GM21723 (cell line): ENCODE measurements at regions not wholly inside any gene's neighbourhood (a gene's known extent, or its start where the extent isn't known, plus 50 kb on each side); places are given as distances from the start of the nearest gene placed in this dataset.
"Not testable (repeated sequence)": the region's sequence is repeated elsewhere in the genome, so short reads cannot be mapped to it uniquely, and the experiment has no call there.

ENCODE experiments used
- ATAC-seq: cut with Tn5 transposase; IDR thresholded peaks from one replicate; pipeline ENCODE4 v1.9.1; 2021; ENCODE audit warnings: mild to moderate bottlenecking, moderate library complexity; ENCODE audit not compliant: unreplicated experiment

GRCh38 chr3:94314218-94314883, 251.5 kb downstream of the NSUN3 start:
- ATAC-seq, result no peak

- no peak for ATAC-seq
Measured at GRCh38 chr3:94317017-94317416, 254.2 kb downstream of the NSUN3 start.

DNA sequence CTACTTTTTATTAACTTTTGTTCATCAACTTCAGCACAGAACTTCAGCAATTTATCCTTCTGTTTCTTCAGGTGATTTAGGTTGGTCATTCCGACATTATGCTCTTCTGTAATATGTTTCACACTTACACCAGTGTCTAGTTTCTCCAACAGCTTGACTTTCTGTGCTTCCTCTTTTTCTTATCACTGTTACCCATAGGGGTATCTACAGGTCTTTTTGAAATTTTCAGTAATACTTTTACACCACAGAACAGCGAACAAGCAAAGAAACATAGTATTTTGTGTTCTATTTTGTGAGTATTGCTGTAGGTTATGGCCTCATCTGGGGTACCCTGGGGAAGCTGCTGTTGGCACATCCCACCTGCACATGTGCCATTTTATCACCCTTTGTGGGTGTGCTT, 260.7 kb downstream of the NSUN3 start:
- no peak for ATAC-seq

- no peak for ATAC-seq
Measured at GRCh38 chr3:94331831-94332230, 269.0 kb downstream of the NSUN3 start.

DNA sequence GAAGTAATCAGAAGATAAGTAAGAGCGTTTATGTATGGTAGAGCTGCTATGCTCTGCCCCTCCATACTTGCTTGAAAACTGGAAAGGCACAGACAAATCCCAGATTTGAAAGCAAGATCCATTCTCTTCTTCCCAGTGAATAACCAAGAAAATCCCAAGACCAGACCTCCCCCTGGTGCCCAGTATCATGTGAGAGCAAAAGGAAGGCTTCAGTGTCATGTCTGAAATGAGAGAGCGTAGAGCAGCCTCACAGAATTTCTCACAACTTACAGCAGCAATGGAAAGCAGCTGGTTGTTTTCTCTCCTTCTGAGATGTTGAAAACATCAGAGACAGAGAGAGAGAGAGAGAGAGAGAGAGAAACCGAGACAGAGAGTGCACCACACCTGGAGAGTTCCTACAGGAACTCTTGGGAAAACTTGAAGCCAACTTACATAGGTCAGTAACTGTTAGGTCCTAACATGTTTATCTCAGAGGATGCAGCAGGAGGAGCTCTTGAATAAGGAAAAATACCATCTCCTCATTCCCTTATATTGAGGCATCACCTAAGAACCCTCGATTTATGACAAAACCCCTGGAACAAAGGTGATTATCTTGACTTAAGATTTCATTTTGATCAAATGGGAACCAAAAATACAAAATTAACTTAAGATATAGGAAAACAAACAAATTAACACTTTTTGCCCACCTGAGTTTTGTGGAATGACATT, 273.3 kb downstream of the NSUN3 start:
- ATAC-seq, result no peak

DNA sequence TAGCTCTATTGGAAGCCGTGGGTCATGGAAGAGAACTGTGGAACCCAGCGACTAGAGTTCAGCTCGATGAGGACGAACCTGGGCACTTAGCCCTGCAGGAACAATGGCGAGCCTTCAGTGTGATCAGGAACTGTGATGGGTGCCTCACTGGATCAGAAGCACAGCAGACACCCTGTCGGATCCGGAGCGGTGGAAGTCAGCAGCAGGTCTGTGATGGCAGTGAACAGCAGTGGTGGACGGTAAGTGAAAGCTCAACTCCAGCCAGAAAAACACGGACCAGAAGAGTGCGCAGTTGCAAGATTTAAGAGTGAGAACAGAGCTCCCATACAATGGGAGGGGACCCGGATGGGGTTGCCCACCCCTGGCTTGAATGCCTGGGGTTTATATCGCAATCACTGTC, 282.2 kb downstream of the NSUN3 start:
- no peak for ATAC-seq

DNA sequence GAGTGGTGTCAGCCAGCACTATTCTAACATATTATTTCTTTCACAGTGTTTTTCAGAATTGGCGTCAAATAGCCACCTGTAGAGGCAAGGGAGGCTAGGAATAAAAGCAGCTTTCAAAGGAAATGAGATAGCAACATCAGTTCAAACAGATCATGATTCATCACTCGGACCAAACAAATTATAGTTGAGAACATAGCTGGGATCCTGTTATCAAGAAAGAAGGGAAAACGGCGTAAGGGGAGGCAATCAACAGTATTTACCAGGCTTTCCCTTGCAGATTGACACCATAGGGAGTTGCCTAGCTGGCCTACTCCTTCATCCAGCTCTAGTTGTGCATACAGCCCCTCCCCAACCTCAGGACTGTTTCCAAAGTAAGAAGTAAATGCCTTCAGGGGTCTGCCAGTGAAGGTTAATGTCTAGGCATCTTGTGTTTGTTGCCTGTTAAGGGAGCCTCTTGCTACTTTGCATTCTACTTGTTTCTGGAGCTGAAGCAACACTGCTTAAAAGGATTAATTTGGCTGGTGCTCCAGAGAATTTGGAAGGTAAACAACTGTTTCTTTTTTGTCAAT, 286.5 kb downstream of the NSUN3 start:
- no peak for ATAC-seq

- ATAC-seq, result no peak
Measured at GRCh38 chr3:94356581-94356980, 293.7 kb downstream of the NSUN3 start.

DNA sequence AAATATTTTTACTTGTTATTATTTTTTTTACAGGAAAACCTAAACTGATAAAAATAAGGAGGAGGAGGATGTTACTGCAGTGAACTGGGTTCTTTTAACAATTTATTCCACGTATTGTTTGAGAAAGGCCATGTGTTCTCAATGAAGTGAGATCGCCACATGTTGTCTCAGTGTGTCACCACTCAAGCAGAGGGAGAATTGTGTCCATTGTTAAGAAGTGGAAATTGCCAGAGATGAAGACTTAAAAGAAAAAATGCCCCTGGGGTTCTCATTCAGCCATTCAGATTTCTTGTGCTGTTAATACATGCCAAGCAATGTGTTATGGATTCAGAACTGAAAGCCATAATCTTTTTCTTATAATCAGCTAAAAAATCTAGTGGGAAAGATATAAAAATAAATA, 297.1 kb downstream of the NSUN3 start:
- ATAC-seq, result no peak

DNA sequence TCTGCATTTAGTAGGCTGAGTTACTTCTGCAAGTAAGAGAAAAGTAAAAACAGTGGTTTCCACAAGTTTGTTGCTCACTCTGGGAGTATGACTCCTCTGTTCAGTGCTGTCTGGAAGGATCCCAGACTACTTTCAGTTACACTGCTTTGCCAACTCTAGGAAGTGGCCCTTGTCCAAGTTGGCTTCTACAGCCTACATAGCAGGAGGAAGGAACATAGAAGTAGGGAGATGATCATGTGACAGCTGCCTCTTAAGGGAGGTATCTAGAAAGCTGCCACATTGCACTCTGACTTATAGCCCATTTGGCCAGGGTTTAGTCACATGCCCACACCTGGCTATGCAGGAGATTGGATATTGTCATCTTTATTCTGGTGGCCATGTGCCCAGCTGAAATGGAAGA, 298.1 kb downstream of the NSUN3 start:
- ATAC-seq, result no peak

DNA sequence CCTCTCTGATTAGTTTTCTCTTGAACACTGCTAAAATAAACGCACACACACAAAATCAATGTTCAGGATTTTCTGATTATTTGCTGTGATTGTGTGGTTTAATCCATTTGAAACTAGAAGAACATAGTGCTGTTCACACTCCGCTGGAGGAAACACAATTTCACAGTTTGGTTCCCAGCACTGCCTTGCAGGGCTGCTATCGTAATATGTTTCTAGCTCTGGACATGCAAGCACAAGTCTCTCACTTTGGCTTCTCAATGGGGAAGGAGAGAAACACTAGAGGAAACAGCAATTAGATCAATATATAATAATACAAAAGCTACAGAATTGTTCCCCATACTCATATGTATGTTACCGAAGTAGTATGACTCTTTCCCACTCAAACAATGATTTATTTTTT, 299.5 kb downstream of the NSUN3 start:
- no peak for ATAC-seq

DNA sequence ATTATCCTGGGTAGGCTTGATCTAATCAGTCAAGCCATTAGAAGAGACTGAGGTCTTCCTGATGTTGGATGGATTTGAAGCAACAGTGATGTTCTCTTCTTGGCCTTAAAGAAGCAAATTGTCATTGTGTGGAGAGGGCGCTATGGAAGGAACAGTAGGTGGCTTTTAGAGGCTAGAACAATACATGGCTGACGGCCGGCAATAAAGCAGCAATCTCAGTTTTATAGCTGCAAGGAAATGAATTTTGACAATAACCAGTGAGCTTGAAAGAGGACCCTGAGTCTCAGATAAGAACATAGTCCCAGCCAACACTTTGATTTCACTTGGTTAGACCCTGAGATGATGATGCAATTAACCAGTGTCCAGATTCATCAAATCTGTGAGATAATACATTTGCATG, 302.1 kb downstream of the NSUN3 start:
- no peak for ATAC-seq

DNA sequence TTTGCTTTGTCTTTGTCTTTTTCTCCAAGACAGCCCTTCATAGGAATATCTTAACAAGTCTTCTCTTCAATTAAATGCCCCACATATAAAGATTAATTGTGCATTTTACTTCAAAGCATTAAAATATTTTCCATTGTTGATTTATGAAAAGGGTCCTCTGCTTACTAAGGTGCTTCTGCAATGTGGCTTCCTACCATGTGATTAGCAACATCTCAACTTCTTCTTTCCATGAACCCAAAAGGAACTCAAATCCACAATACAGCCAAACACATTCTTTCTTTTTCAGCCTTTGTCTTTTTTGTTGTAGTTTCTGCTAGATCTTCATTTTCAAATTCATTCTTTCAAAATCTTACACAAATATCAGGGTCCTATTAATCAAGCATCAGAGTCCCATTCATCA, 309.2 kb downstream of the NSUN3 start:
- ATAC-seq, result no peak

- ATAC-seq, result no peak
Measured at GRCh38 chr3:94373456-94373855, 310.6 kb downstream of the NSUN3 start.

GRCh38 chr3:94374439-94375161, 311.7 kb downstream of the NSUN3 start:
- no peak for ATAC-seq

GRCh38 chr3:94377123-94377696, 314.3 kb downstream of the NSUN3 start:
- ATAC-seq, result not testable (repeated sequence)

DNA sequence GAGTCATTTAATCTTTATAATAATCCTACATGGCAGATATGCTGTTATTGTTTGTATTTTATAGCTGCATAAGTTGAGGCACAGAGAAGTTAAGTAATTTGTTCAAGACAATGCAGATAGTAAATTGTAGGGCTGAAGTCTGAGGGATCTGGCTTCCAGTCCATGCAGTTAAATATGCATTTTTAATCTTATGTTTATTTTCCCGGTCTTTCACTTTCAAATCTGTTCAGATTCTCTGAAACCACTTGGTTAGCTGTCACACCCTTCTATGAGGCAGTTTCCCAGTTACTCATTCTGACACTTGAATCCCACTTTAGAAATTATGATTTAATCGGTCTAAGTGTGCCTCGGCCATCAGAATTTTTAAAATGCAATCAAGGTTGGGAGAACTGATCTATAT, 315.0 kb downstream of the NSUN3 start:
- ATAC-seq, result not testable (repeated sequence)

DNA sequence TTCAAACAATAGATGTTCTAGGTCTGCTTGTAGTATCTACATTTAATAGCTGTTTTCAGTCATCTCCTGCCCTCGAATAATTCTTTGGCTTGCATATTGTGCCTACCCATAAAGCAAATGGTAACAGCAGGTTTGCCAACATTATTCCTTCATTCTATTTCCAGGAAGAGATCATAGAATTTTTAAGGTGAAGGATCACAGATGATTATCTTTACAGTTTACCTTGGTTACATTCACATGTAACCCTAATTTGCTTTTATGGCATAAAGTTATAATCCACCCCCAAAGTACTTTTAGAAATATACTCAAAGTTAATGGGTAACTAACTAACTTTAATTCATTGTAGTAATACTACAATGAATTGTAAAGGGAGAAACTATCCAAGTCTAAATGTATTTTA, 315.5 kb downstream of the NSUN3 start:
- ATAC-seq, result no peak

GRCh38 chr3:94379264-94379663, 316.4 kb downstream of the NSUN3 start:
- ATAC-seq, result no peak

GRCh38 chr3:94394885-94395284, 332.0 kb downstream of the NSUN3 start:
- ATAC-seq, result no peak

- no peak for ATAC-seq
Measured at GRCh38 chr3:94395851-94396250, 333.0 kb downstream of the NSUN3 start.
